DND-41 (cell line): ENCODE measurements at regions not wholly inside any gene's neighbourhood (a gene's known extent, or its start where the extent isn't known, plus 50 kb on each side); places are given as distances from the start of the nearest gene placed in this dataset.

ENCODE experiments used
- CTCF ChIP-seq: IDR thresholded peaks from 2 replicates; pipeline ENCODE4 v1.5.1; 2012; ENCODE audit warnings: borderline replicate concordance, low read length, moderate library complexity, mild to moderate bottlenecking; ENCODE audit not compliant: poor library complexity, severe bottlenecking; ENCODE audit errors: extremely low read depth
- EZH2 ChIP-seq: IDR thresholded peaks from 3 replicates; pipeline ENCODE4 v1.6.1; 2012; ENCODE audit warnings: borderline replicate concordance, low read depth, mild to moderate bottlenecking, moderate library complexity, low read length, inconsistent platforms; ENCODE audit not compliant: severe bottlenecking

GRCh38 chr5:91478096-91478495 lies 95.0 kb upstream of the ARRDC3 start:
- no peak for TF ChIP-seq CTCF
- TF ChIP-seq EZH2: no peak
